Type B pancreatic cell (in vitro differentiated cells): ENCODE measurements at regions not wholly inside any gene's neighbourhood (a gene's known extent, or its start where the extent isn't known, plus 50 kb on each side); places are given as distances from the start of the nearest gene placed in this dataset.
"Not testable (repeated sequence)": the region's sequence is repeated elsewhere in the genome, so short reads cannot be mapped to it uniquely, and the experiment has no call there.

ENCODE experiments used
- DNase-seq: peaks from one replicate; pipeline ENCODE4 v3.0.0; 2021; ENCODE audit warnings: mixed read lengths; ENCODE audit not compliant: unreplicated experiment; ENCODE audit errors: extremely low spot score
- H3K27ac Mint-ChIP-seq: 2 replicates; pipeline ENCODE4 v1.8.0; 2021; ENCODE audit warnings: mild to moderate bottlenecking, mixed read lengths
- H3K27me3 Mint-ChIP-seq: 2 replicates; pipeline ENCODE4 v1.8.0; 2021; ENCODE audit warnings: mixed read lengths
- H3K36me3 Mint-ChIP-seq: 2 replicates; pipeline ENCODE4 v1.8.0; 2021; ENCODE audit warnings: mixed read lengths
- H3K4me1 Mint-ChIP-seq: one replicate; pipeline ENCODE4 v1.8.0; 2021; ENCODE audit warnings: mixed read lengths; ENCODE audit not compliant: unreplicated experiment
- H3K4me3 Mint-ChIP-seq: 2 replicates; pipeline ENCODE4 v1.8.0; 2021; ENCODE audit warnings: mild to moderate bottlenecking, mixed read lengths
- H3K9me3 Mint-ChIP-seq: 2 replicates; pipeline ENCODE4 v1.8.0; 2021; ENCODE audit warnings: mixed read lengths
- CTCF ChIP-seq: fragments of 200-600 bp; sonication (generic); conservative IDR thresholded peaks from 2 replicates; pipeline ENCODE4 v1.5.0; 2021; ENCODE audit warnings: antibody characterized with exemption, mild to moderate bottlenecking

GRCh38 chr5:45893309-45893708 lies 197.1 kb upstream of the HCN1 start:
- no peak overlapping the region for H3K27ac Mint-ChIP-seq
- no peak for DNase-seq
- H3K4me1 Mint-ChIP-seq: no peaks in the 10 kb centered on the region
- H3K36me3 Mint-ChIP-seq: no peaks in the 10 kb centered on the region
- peaks cover 12% of the 10 kb centered on the region for H3K9me3 Mint-ChIP-seq
- H3K27me3 Mint-ChIP-seq: no peaks in the 10 kb centered on the region
- no peak overlapping the region for H3K4me3 Mint-ChIP-seq
- TF ChIP-seq CTCF: no peak

GRCh38 chr5:45890441-45891080 lies 194.4 kb upstream of the HCN1 start:
- H3K27me3 Mint-ChIP-seq, H3K36me3 Mint-ChIP-seq, H3K4me1 Mint-ChIP-seq, DNase-seq, H3K4me3 Mint-ChIP-seq, H3K27ac Mint-ChIP-seq: not testable (repeated sequence)
- H3K9me3 Mint-ChIP-seq: peaks cover 14% of the 10 kb centered on the region

GRCh38 chr5:45862763-45863162 lies 166.6 kb upstream of the HCN1 start:
- no peaks in the 10 kb centered on the region for H3K27me3 Mint-ChIP-seq
- H3K36me3 Mint-ChIP-seq: no peaks in the 10 kb centered on the region
- TF ChIP-seq CTCF: no peak
- no peak overlapping the region for H3K27ac Mint-ChIP-seq
- no peaks in the 10 kb centered on the region for H3K4me1 Mint-ChIP-seq
- H3K4me3 Mint-ChIP-seq: no peak overlapping the region
- DNase-seq: no peak
- no peaks in the 10 kb centered on the region for H3K9me3 Mint-ChIP-seq

- no peaks in the 10 kb centered on the region for H3K27me3 Mint-ChIP-seq
- H3K9me3 Mint-ChIP-seq: no peaks in the 10 kb centered on the region
- no peak overlapping the region for H3K27ac Mint-ChIP-seq
- TF ChIP-seq CTCF: no peak
- no peak for DNase-seq
- H3K4me1 Mint-ChIP-seq: no peaks in the 10 kb centered on the region
- H3K4me3 Mint-ChIP-seq: no peak overlapping the region
- no peaks in the 10 kb centered on the region for H3K36me3 Mint-ChIP-seq
These were observed 151.7 kb upstream of the HCN1 start for GRCh38 chr5:45847877-45848276.

GRCh38 chr5:45826055-45826454 lies 129.9 kb upstream of the HCN1 start:
- no peaks in the 10 kb centered on the region for H3K27me3 Mint-ChIP-seq
- TF ChIP-seq CTCF: no peak
- H3K27ac Mint-ChIP-seq: no peak overlapping the region
- no peak overlapping the region for H3K4me3 Mint-ChIP-seq
- no peaks in the 10 kb centered on the region for H3K9me3 Mint-ChIP-seq
- DNase-seq: no peak
- H3K4me1 Mint-ChIP-seq: no peaks in the 10 kb centered on the region
- no peaks in the 10 kb centered on the region for H3K36me3 Mint-ChIP-seq

GRCh38 chr5:45800331-45800730 lies 104.2 kb upstream of the HCN1 start:
- no peaks in the 10 kb centered on the region for H3K4me1 Mint-ChIP-seq
- H3K9me3 Mint-ChIP-seq: peaks cover 6% of the 10 kb centered on the region
- no peak overlapping the region for H3K4me3 Mint-ChIP-seq
- H3K36me3 Mint-ChIP-seq: no peaks in the 10 kb centered on the region
- H3K27me3 Mint-ChIP-seq: no peaks in the 10 kb centered on the region
- DNase-seq: no peak
- TF ChIP-seq CTCF: no peak
- H3K27ac Mint-ChIP-seq: no peak overlapping the region
